Fibroblast of villous mesenchyme (primary cell): ENCODE measurements at regions not wholly inside any gene's neighbourhood (a gene's known extent, or its start where the extent isn't known, plus 50 kb on each side); places are given as distances from the start of the nearest gene placed in this dataset.
A peak's percentile ranks its signal among the peaks of the same experiment; 100 is the strongest.

Source experiments
- DNase-seq: peaks from one replicate; pipeline ENCODE4 v3.0.0-alpha.2; 2010; ENCODE audit warnings: low read depth
- H3K4me3 ChIP-seq: 2 replicates; pipeline ENCODE4 v1.5.1; 2011; ENCODE audit warnings: low read depth, mild to moderate bottlenecking, low read length
- CTCF ChIP-seq: IDR thresholded peaks from 2 replicates; pipeline ENCODE4 v1.5.1; 2012; ENCODE audit warnings: low read depth, mild to moderate bottlenecking, low read length; ENCODE audit not compliant: insufficient read depth

GRCh38 chr17:72591289-72592241 is 470.7 kb downstream of the SOX9 start:
- no peak for TF ChIP-seq CTCF
- no peak for DNase-seq
- peak overlapping the region; percentile 64 for H3K4me3 ChIP-seq

GRCh38 chr17:72592242-72592966 is 471.6 kb downstream of the SOX9 start:
- TF ChIP-seq CTCF, result no peak
- peak; percentile 82 for DNase-seq
- peak overlapping the region; percentile 64 for H3K4me3 ChIP-seq

GRCh38 chr17:72592967-72593325 is 472.1 kb downstream of the SOX9 start:
- no peak overlapping the region for H3K4me3 ChIP-seq
- TF ChIP-seq CTCF, result no peak
- no peak for DNase-seq

DNA sequence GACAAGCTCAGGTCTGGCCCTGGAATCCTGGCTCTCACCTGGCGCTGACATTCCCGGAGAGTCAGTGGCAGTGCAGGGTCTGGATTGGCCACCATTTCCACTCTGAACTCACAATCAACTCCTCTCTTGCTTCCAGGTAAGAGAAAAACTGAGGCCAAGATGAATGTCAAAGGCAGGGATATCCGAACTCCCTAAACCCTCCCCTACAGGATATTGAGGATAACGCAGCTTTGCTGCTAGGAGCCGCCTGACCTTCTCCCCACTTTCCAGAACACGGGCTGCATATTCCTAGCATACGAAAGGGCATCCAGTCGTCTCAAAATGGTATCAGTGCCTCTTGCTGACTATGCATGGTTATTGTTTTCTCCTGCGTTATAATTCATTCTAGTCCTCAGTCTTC is 473.4 kb downstream of the SOX9 start:
- no peak overlapping the region for H3K4me3 ChIP-seq
- no peak for TF ChIP-seq CTCF
- DNase-seq, result no peak
